Gastrocnemius medialis (tissue), 4 donors: ENCODE measurements at regions not wholly inside any gene's neighbourhood (a gene's known extent, or its start where the extent isn't known, plus 50 kb on each side); places are given as distances from the start of the nearest gene placed in this dataset.
"Not testable (repeated sequence)": the region's sequence is repeated elsewhere in the genome, so short reads cannot be mapped to it uniquely, and the experiment has no call there.

Experiments
- ATAC-seq, 2 donors: fragments of 150-250 bp; one replicate each; pipeline ENCODE4 v1.9.1; 2016
- DNase-seq, 2 donors: peaks; one replicate each; pipeline ENCODE4 v3.0.0-alpha.2; 2019
- H3K27ac ChIP-seq, 4 donors: fragments of 200-600 bp; sonication (generic); 1 replicate in 1 of 4; 2 replicates in 3 of 4; pipeline ENCODE4 v1.5.1; 2016 to 2018; ENCODE audit warnings: mild to moderate bottlenecking in 2 of 4, moderate library complexity in 1 of 4
- H3K27me3 ChIP-seq, 3 donors: fragments of 200-600 bp; sonication (generic) in 2 of 3; 1 replicate in 1 of 3; 2 replicates in 2 of 3; pipeline versions ENCODE4 v1.5.1 to v1.6.0; 2016 to 2019; ENCODE audit warnings: mild to moderate bottlenecking in 1 of 3, moderate library complexity in 1 of 3
- H3K36me3 ChIP-seq, 2 donors: fragments of 200-600 bp; sonication (generic) in 1 of 2; one replicate each; pipeline ENCODE4 v1.5.1; 2017 to 2018
- H3K4me1 ChIP-seq, 2 donors: fragments of 200-600 bp; sonication (generic) in 1 of 2; one replicate each; pipeline ENCODE4 v1.5.1; 2016 to 2017; ENCODE audit warnings: mild to moderate bottlenecking in 2 of 2
- H3K4me3 ChIP-seq, 4 donors: fragments of 200-600 bp; sonication (generic) in 3 of 4; 1 replicate in 1 of 4; 2 replicates in 3 of 4; pipeline ENCODE4 v1.5.1; 2016 to 2019; ENCODE audit warnings: mild to moderate bottlenecking in 2 of 4
- H3K9me3 ChIP-seq, 3 donors: fragments of 200-600 bp; sonication (generic) in 2 of 3; 1 replicate in 1 of 3; 2 replicates in 2 of 3; pipeline ENCODE4 v1.5.1; 2016 to 2019
- CTCF ChIP-seq, 5 experiments: fragments of 450-650 bp in 3 of 5; fragments of 200-600 bp in 2 of 5; sonication (generic) in 2 of 5; IDR thresholded peaks in 4 of 5; conservative IDR thresholded peaks in 1 of 5; 1 replicate in 4 of 5; 2 replicates in 1 of 5; pipeline ENCODE4 v1.5.1; 2016 to 2019; ENCODE audit warnings: antibody characterized with exemption in 5 of 5, mild to moderate bottlenecking in 3 of 5, moderate library complexity in 3 of 5
- POLR2A ChIP-seq, 2 donors: fragments of 450-650 bp; IDR thresholded peaks; one replicate each; pipeline ENCODE4 v1.6.1; 2017; ENCODE audit warnings: antibody characterized with exemption in 2 of 2, mild to moderate bottlenecking in 2 of 2, moderate library complexity in 2 of 2
- in situ Hi-C, 4 donors: fragments of 200-750 bp; cut with MboI; loops; one replicate each; pipeline versions ENCODE4 v1.15.0 to v1.8.0; 2017; ENCODE audit warnings: low sequenced_read_pairs in 4 of 4
- intact Hi-C: fragments of 100-400 bp; cut with DNase I; formaldehyde crosslinking; loops from one replicate; pipeline ENCODE4 v1.15.1; 2023; ENCODE audit warnings: low total_unique reads

GRCh38 chr13:58698531-58698930 lies 1067.0 kb downstream of the PCDH17 start:
- H3K4me3 ChIP-seq, result no peak overlapping the region
- H3K36me3 ChIP-seq, result no peaks in the 10 kb centered on the region
- intact Hi-C loops (no loop called here), in situ Hi-C loops (no loop called here)
- no peaks in the 10 kb centered on the region for H3K9me3 ChIP-seq
- ATAC-seq, result no peak
- DNase-seq, result no peak
- no peak overlapping the region for H3K27ac ChIP-seq
- no peak for TF ChIP-seq POLR2A (IDR thresholded peaks at IDR 0.05)
- TF ChIP-seq CTCF (IDR thresholded peaks at IDR 0.05 in 4 of 5, conservative IDR thresholded peaks at IDR 0.05 in 1 of 5), result no peak
- no peaks in the 10 kb centered on the region for H3K4me1 ChIP-seq
- H3K27me3 ChIP-seq, result no peaks in the 10 kb centered on the region

DNA sequence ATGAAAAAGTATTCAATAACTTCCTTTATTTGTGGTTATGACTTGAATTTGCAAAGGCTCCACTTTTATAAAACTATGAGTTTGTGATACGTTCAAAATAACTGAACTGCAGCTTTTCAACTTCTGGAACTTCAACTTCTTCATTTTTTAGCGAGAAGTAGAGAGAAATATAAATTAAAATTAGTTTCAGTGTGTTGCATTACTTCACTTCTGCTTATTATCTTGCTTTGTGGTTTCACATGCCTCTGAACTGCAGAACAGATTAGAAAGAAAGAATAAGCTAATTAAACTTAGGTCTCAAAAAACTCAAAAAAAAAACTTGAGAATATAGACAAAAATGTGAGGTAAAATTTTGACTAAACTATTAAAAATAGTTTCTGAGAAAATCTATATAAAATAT lies 1073.4 kb downstream of the PCDH17 start:
- H3K36me3 ChIP-seq, result no peaks in the 10 kb centered on the region
- in situ Hi-C loops (no loop called here), intact Hi-C loops (no loop called here)
- no peaks in the 10 kb centered on the region for H3K27me3 ChIP-seq
- H3K27ac ChIP-seq, result no peak overlapping the region
- no peaks in the 10 kb centered on the region for H3K9me3 ChIP-seq
- ATAC-seq, result no peak
- H3K4me1 ChIP-seq, result no peaks in the 10 kb centered on the region
- DNase-seq, result no peak
- no peak overlapping the region for H3K4me3 ChIP-seq
- TF ChIP-seq POLR2A (IDR thresholded peaks at IDR 0.05) (no peak), CTCF (IDR thresholded peaks at IDR 0.05 in 4 of 5, conservative IDR thresholded peaks at IDR 0.05 in 1 of 5) (no peak)

- Histone ChIP-seq H3K9me3 (no peaks in the 10 kb centered on the region), H3K27me3 (no peaks in the 10 kb centered on the region), H3K27ac (no peak overlapping the region), H3K4me1 (no peaks in the 10 kb centered on the region), H3K4me3 (no peak overlapping the region), H3K36me3 (no peaks in the 10 kb centered on the region)
- in situ Hi-C loops, result no loop called here
- no peak for TF ChIP-seq CTCF (IDR thresholded peaks at IDR 0.05 in 4 of 5, conservative IDR thresholded peaks at IDR 0.05 in 1 of 5)
- TF ChIP-seq POLR2A (IDR thresholded peaks at IDR 0.05), result no peak
- intact Hi-C loops, result no loop called here
- DNase-seq (no peak), ATAC-seq (no peak)
These were observed 1074.9 kb downstream of the PCDH17 start for GRCh38 chr13:58706421-58706820.

GRCh38 chr13:58712191-58712590 lies 1080.6 kb downstream of the PCDH17 start:
- no peak for DNase-seq
- no peak overlapping the region for H3K4me3 ChIP-seq
- no peaks in the 10 kb centered on the region for H3K4me1 ChIP-seq
- intact Hi-C loops, result no loop called here
- TF ChIP-seq POLR2A (IDR thresholded peaks at IDR 0.05) (no peak), CTCF (IDR thresholded peaks at IDR 0.05 in 4 of 5, conservative IDR thresholded peaks at IDR 0.05 in 1 of 5) (no peak)
- H3K9me3 ChIP-seq, result no peaks in the 10 kb centered on the region
- no peaks in the 10 kb centered on the region for H3K36me3 ChIP-seq
- in situ Hi-C loops, result no loop called here
- no peak for ATAC-seq
- no peak overlapping the region for H3K27ac ChIP-seq
- H3K27me3 ChIP-seq, result no peaks in the 10 kb centered on the region

GRCh38 chr13:58714016-58714415 lies 1082.5 kb downstream of the PCDH17 start:
- H3K9me3 ChIP-seq, intact Hi-C loops, ATAC-seq, H3K4me1 ChIP-seq, in situ Hi-C loops, DNase-seq, H3K36me3 ChIP-seq, H3K27ac ChIP-seq, H3K4me3 ChIP-seq, H3K27me3 ChIP-seq: not testable (repeated sequence)
